Pancreas (tissue), 10 donors: ENCODE measurements at regions not wholly inside any gene's neighbourhood (a gene's known extent, or its start where the extent isn't known, plus 50 kb on each side); places are given as distances from the start of the nearest gene placed in this dataset.

Experiments
- ATAC-seq, 4 donors: fragments of 200-7000 bp; cut with Tn5 transposase; one replicate each; pipeline versions ENCODE4 v1.8.0 to v1.9.1; 2020; ENCODE audit warnings: mild to moderate bottlenecking in 4 of 4, moderate library complexity in 4 of 4
- DNase-seq, 6 donors: peaks; one replicate each; pipeline ENCODE4 v3.0.0-alpha.2; 2020
- FAIRE-seq: peaks from 2 replicates; lab custom pipeline; 2012; peaks lifted over from hg19 to GRCh38; lab: Jason Lieb, UNC
- H3K27ac ChIP-seq, 4 donors: fragments of 200-600 bp; sonication (generic); 1 replicate in 3 of 4; 2 replicates in 1 of 4; pipeline versions ENCODE4 v1.5.0 to v1.8.0; 2020
- H3K27me3 ChIP-seq, 4 donors: fragments of 200-600 bp; one replicate each; pipeline ENCODE4 v1.8.0; 2021
- H3K36me3 ChIP-seq, 3 donors: fragments of 200-600 bp; sonication (generic) in 1 of 3; one replicate each; pipeline versions ENCODE4 v1.5.0 to v1.8.0; 2020 to 2021
- H3K4me1 ChIP-seq, 3 donors: fragments of 200-600 bp; one replicate each; pipeline ENCODE4 v1.8.0; 2021
- H3K4me3 ChIP-seq, 4 donors: fragments of 200-600 bp; sonication (generic) in 2 of 4; one replicate each; pipeline versions ENCODE4 v1.5.0 to v1.8.0; 2020 to 2021
- H3K9me3 ChIP-seq, 4 donors: fragments of 200-600 bp; one replicate each; pipeline ENCODE4 v1.8.0; 2021
- WGBS, 2 donors: extraction: QIAGEN DNeasy Blood & Tissue Kit; methylation state at CpG; one replicate each; pipeline ENCODE4 v1.1.7; 2013; 5-methylcytosine and 5-hydroxymethylcytosine counted together
- intact Hi-C, 3 donors: fragments of 100-400 bp; cut with DNase I; formaldehyde crosslinking; loops; one replicate each; pipeline versions ENCODE4 v1.11.1 to v1.14.2; 2022
- TF ChIP-seq, protein P1 (sequence below), 4 donors: fragments of 200-600 bp; sonication (generic) in 3 of 4; IDR thresholded peaks; one replicate each; pipeline versions ENCODE4 v1.5.0 to v1.8.0; 2021; ENCODE audit warnings: antibody characterized with exemption in 4 of 4
- donor health status: healthy with polysubstance abuse.
- donor health status: DM: no; HTN: no; CAD: no; lungs with moderate emphysema.
- donor health status: DM: no; HTN: no; CAD: no.
- donor health status: control.
- donor health status: control.
- donor health status: Bipolar disorder and iron deficiency.
- donor health status: DM: yes; HTN: yes; CAD: no.
- donor health status: DM: no; HTN: no; CAD: no.
- donor health status: DM: no; HTN: no; CAD: no.
- donor health status: DM: yes; HTN: yes; CAD: no.

DNA sequence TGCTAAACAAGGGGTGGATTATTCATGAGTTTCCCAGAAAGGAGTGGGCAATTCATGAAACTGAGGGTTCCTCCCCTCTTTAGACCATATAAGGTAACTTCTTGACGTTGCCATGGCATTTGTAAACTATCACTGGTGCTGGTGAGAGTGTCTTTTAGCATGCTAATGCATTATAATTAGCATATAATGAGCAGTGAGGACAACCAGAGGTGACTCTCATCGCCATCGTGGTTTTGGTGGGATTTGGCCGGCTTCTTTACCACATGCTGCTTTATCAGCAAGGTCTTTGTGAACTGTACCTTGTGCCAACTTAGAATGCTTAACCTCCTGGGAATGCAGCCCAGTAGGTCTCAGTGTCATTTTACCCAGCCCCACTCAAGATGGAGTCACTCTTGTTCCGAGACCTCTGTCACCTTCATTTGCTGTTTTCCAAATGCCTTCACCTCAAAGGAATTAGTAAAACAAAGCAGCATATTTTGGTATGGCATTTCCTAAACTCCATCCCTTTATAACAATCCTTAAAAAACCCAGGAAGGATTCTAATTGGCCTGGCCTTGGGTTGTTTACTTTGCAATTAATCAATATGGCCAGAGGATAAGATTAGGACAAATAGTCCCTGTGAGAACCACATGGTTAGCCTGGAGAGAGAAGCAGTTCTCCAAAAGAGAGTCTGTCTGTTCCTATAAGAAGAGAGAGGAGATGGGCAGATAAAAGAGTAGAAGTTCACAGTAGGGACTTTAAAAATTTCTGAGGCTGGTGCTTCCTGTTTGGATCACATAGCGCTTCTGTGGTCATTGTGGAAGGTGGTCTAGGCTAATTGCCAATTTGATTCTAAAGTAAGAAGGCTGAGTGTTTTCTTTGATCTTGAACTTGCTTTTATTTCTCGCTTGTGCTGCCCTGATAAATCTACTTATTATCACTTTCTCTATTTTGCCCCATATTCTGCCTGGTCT is 155.2 kb upstream of the EOMES start:
- Histone ChIP-seq H3K27me3 (no peaks in the 10 kb centered on the region), H3K4me3 (no peak overlapping the region), H3K9me3 (no peaks in the 10 kb centered on the region), H3K36me3 (no peaks in the 10 kb centered on the region), H3K4me1 (peaks cover 6 to 18% (median 17%) of the 10 kb centered on the region in 3 donors), H3K27ac (peak overlapping the region in 2 of 4 donors; percentile 11 to 19)
- peak in 4 of 6 donors; percentile 31 to 59 (median 57) for DNase-seq
- intact Hi-C loops = no loop called here
- no peak for FAIRE-seq
- TF ChIP-seq, protein P1, sequence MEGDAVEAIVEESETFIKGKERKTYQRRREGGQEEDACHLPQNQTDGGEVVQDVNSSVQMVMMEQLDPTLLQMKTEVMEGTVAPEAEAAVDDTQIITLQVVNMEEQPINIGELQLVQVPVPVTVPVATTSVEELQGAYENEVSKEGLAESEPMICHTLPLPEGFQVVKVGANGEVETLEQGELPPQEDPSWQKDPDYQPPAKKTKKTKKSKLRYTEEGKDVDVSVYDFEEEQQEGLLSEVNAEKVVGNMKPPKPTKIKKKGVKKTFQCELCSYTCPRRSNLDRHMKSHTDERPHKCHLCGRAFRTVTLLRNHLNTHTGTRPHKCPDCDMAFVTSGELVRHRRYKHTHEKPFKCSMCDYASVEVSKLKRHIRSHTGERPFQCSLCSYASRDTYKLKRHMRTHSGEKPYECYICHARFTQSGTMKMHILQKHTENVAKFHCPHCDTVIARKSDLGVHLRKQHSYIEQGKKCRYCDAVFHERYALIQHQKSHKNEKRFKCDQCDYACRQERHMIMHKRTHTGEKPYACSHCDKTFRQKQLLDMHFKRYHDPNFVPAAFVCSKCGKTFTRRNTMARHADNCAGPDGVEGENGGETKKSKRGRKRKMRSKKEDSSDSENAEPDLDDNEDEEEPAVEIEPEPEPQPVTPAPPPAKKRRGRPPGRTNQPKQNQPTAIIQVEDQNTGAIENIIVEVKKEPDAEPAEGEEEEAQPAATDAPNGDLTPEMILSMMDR (IDR thresholded peaks at IDR 0.05) = no peak
- 9 to 13% methylated on average over 7 of the region's 7 CpGs for WGBS, 2 donors
- ATAC-seq = peak; percentile 83 to 94 (median 92)

DNA sequence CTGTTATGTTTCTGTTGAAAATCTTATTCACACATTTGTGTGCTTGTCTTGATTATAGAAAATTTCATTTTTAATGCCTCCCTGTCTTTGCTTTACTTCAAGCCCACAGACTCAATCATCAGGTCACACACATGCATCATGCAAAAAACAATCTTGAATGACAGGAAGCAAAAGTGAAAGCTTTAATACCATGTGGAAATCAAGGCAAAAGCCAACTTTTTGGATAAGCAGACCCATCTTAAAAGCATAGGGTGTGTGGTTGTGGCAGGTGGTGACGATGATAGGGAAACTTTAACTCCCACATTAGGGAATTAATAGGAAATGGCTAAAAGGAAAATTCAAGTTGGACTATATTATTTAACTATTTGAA is 155.9 kb upstream of the EOMES start:
- WGBS, 2 donors = 77 to 79% methylated on average over 1 of the region's 1 CpG
- peak in 2 of 4 donors; percentile 6 to 11 for ATAC-seq
- Histone ChIP-seq H3K4me3 (no peak overlapping the region), H3K27me3 (no peaks in the 10 kb centered on the region), H3K4me1 (peaks cover 6 to 18% (median 17%) of the 10 kb centered on the region in 3 donors), H3K9me3 (no peaks in the 10 kb centered on the region), H3K36me3 (no peaks in the 10 kb centered on the region), H3K27ac (no peak overlapping the region)
- no peak for DNase-seq
- no peak for FAIRE-seq
- TF ChIP-seq, protein P1 (IDR thresholded peaks at IDR 0.05) = no peak
- intact Hi-C loops = no loop called here

DNA sequence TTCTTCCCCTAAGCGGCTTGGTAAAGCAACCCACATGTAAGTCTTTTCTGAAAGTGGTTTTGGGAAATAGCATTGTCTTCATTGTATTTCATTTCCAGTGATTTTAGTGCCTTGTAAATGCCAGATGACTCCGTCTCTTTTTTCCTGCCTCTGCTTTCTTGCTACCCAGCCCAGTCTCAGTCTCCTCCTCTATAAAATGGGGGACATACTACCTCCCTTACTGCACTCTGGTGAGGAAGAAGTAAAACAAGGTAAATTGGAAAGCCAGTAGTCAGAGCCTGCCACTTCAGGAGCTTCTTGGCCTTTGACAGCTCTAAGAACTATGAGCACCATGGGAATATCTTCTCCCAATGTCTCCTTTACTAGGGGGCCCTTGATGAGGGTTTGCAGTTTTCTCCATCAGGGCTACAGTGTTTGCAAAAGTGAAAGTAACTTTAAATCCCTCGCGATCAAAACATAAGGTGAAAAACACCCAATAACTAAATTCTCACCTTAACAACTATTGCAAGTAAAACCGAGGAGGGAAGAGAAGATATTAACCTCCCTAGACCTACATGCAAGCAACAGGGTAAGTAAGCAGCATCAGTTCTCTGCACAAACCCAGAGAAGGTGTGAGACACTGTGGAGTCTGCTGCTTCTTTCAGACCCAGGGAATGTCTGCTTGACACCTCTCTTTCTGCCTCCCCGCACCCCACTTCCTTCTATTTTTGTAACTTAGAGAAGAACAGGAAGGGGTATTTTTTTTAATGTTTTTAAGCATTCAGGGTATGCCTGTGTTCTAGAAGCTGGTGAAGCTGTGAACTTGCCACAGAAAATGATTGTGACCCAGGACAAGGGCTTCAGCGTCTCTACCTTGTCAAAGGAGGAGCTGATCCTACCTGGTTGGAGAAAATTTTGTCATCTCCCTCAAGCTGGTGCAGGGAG is 159.1 kb upstream of the EOMES start:
- DNase-seq = no peak

DNA sequence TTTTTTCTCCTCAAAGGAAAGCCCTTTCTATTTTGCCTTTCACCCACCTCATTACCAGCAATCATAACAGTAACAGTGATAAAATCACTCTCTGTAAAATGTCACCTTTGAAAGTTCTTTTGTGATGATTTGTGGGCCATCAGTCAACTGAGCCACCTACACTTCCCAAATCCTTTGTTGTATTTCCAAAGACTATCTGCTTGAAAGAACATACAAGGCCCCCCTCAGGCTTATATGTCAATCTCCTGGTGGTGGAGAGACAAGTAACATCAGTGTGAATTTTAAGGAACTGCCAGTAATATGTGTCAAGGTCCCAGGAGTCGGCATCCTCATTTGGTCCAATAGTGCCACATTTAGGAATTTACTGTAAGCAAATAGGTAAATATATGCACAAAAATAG is 161.1 kb upstream of the EOMES start:
- no peak for ATAC-seq
- DNase-seq = no peak
- Histone ChIP-seq H3K4me1 (peaks cover 0 to 4% (median 2%) of the 10 kb centered on the region in 3 donors), H3K27ac (no peak overlapping the region), H3K4me3 (no peak overlapping the region), H3K9me3 (no peaks in the 10 kb centered on the region), H3K27me3 (no peaks in the 10 kb centered on the region), H3K36me3 (no peaks in the 10 kb centered on the region)
- WGBS, 2 donors = 92% methylated on average over 1 of the region's 1 CpG
- intact Hi-C loops = loop anchor here in 1 of 3 donors (10.0 kb wide), 1 partner anchor 168 kb away; no protein-coding TSS in a partner anchor
- TF ChIP-seq, protein P1 (IDR thresholded peaks at IDR 0.05) = no peak
- no peak for FAIRE-seq

More for the DNA sequence above, 159.1 kb upstream of the EOMES start:
- TF ChIP-seq, protein P1 (IDR thresholded peaks at IDR 0.05) = no peak
- H3K27ac ChIP-seq = no peak overlapping the region
- H3K27me3 ChIP-seq = no peaks in the 10 kb centered on the region
- no peak for FAIRE-seq
- H3K4me1 ChIP-seq = peaks cover 6 to 18% (median 17%) of the 10 kb centered on the region in 3 donors
- H3K9me3 ChIP-seq = no peaks in the 10 kb centered on the region
- ATAC-seq = no peak
- intact Hi-C loops = loop anchor here in 1 of 3 donors (10.0 kb wide), 1 partner anchor 166 kb away; no protein-coding TSS in a partner anchor
- 86 to 87% methylated on average over 7 of the region's 7 CpGs for WGBS, 2 donors
- no peaks in the 10 kb centered on the region for H3K36me3 ChIP-seq
- H3K4me3 ChIP-seq = no peak overlapping the region
